Mesodermal cell (in vitro differentiated cells): ENCODE measurements at regions not wholly inside any gene's neighbourhood (a gene's known extent, or its start where the extent isn't known, plus 50 kb on each side); places are given as distances from the start of the nearest gene placed in this dataset.

Source experiments
- H3K27ac ChIP-seq: 2 replicates; pipeline ENCODE4 v1.7.0; 2013; ENCODE audit warnings: mild to moderate bottlenecking, low read depth, low read length, moderate library complexity; ENCODE audit not compliant: severe bottlenecking
- H3K36me3 ChIP-seq: 2 replicates; pipeline ENCODE4 v1.7.1; 2013; ENCODE audit warnings: mild to moderate bottlenecking, low read length, moderate library complexity; ENCODE audit not compliant: control insufficient read depth, insufficient read depth
- H3K4me1 ChIP-seq: one replicate; pipeline ENCODE4 v1.7.1; 2013; ENCODE audit warnings: mild to moderate bottlenecking, low read length; ENCODE audit not compliant: insufficient read depth, control insufficient read depth, poor library complexity, severe bottlenecking
- H3K4me3 ChIP-seq: 2 replicates; pipeline ENCODE4 v1.7.0; 2013; ENCODE audit warnings: low read length, control low read depth, mild to moderate bottlenecking; ENCODE audit not compliant: insufficient read depth, poor library complexity, severe bottlenecking; ENCODE audit errors: extremely low read depth
- H3K9me3 ChIP-seq: 2 replicates; pipeline ENCODE4 v1.7.1; 2013; ENCODE audit warnings: mild to moderate bottlenecking, low read length, moderate library complexity; ENCODE audit not compliant: control insufficient read depth
- WGBS, 2 experiments: methylation state at CpG; one replicate each; pipeline ENCODE4 v1.1.5; 2013; ENCODE audit warnings: missing lambda C conversion rate in 2 of 2; ENCODE audit not compliant: insufficient coverage in 2 of 2; 5-methylcytosine and 5-hydroxymethylcytosine counted together

DNA sequence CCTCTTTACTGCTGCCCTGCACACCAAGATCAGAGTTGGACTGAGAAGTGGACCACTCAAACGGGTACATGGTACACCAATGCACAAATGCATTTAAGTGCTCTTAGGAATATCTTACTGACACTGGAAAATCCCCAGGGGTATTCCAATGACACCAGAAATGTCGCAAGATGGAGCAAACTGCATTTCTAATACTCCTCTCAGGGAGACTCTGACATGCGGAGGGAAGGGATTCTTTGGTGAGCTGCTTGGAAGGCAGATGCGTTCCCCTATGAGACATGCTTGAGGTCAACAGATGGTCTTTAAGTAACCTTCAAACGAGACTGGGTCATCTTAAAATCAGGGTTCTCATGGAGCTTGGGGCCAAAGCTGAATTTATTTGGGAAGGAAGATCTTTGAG, 521.8 kb upstream of the TCF4 start:
- Histone ChIP-seq H3K4me1 (no peaks in the 10 kb centered on the region), H3K4me3 (no peak overlapping the region), H3K27ac (no peak overlapping the region), H3K9me3 (no peaks in the 10 kb centered on the region), H3K36me3 (no peaks in the 10 kb centered on the region)
- WGBS, 2 experiments = 82 to 88% methylated on average over 3 to 4 of the region's 5 CpGs

DNA sequence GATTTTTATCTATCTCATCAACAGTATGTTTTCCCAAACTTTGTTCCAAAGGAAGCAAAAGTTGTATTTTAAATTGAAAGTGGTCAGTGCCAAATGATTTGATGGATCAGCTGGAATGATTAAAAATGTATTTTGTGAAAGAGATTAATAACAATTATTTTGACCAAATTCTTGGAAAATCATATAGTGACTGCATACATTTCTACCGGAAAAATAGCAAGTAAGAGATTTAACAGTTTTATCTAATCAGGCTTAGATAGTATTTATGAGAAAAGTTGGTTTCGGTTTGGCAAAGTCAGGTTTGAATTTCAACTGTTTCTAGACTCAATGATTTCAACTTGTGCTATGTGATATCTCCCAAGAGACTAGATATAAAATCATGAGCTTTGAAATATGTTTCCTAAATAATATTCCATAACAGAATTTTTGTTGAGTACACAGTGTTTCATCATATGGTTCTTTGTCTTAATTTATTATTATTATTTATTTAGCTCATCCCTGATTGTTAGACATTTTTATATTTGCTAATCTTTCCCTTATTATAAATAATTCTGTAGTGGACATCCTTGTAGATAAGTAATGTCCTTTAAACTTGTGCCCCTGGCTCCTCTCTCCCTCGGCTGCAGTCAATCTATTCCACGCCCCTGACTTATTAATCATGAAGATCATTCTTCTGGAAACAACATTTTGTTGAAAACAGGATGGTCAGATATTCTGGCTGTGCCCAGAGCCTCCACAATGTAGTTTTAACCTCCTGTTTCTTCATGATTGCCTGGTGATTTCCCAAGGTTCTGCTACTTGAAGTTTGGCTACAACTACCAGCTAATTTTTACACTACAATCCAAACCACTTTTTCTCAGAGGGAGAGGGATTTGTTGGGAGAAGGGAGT, 520.7 kb upstream of the TCF4 start:
- Histone ChIP-seq H3K9me3 (peaks cover 6% of the 10 kb centered on the region), H3K36me3 (no peaks in the 10 kb centered on the region), H3K27ac (no peak overlapping the region), H3K4me3 (no peak overlapping the region), H3K4me1 (no peaks in the 10 kb centered on the region)
- 100% methylated on average over 1 of the region's 4 CpGs; no CpG with 5 or more reads in 1 of the 2 experiments for whole genome bisulfite sequencing, 2 experiments

- Histone ChIP-seq H3K9me3 (peaks cover 9% of the 10 kb centered on the region), H3K27ac (no peak overlapping the region), H3K4me1 (no peaks in the 10 kb centered on the region), H3K4me3 (no peak overlapping the region), H3K36me3 (no peaks in the 10 kb centered on the region)
- WGBS, 2 experiments = 97 to 100% methylated on average over 3 of the region's 5 CpGs
These were observed 520.0 kb upstream of the TCF4 start for GRCh38 chr18:56107821-56108477.

DNA sequence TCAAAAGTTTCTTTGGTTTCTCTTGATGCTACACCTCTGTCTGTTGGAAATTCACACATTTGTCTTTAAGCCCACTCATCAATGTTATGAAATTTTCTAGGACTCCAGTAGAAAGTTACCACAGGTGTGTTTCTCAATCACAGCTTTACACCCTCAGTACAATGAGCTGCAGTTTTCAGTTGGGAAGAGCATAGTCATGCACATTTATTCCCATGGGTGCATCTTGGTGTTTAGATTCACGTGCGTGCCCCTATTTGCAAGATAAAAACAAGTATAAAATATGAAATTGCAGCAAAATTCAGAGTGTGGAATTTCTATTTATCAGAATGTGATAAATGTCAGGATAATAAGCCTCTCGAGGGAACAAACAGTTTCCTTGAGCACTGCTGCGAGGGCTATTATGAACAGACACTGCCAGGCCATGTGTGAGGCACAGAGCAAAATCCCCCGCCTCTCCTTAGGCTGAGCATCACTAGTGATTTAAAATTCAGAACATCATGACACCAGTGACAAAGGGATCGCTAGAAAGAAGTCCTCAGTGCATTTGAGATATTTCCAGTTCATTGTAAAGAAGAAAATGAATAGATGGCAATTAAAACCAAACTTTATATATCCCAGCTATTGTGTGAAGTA, 512.2 kb upstream of the TCF4 start:
- WGBS, 2 experiments = 85 to 97% methylated on average over 3 of the region's 6 CpGs
- Histone ChIP-seq H3K27ac (no peak overlapping the region), H3K4me3 (no peak overlapping the region), H3K9me3 (peaks cover 9% of the 10 kb centered on the region), H3K36me3 (no peaks in the 10 kb centered on the region), H3K4me1 (no peaks in the 10 kb centered on the region)

- Histone ChIP-seq H3K9me3 (no peaks in the 10 kb centered on the region), H3K4me1 (no peaks in the 10 kb centered on the region), H3K27ac (no peak overlapping the region), H3K36me3 (no peaks in the 10 kb centered on the region), H3K4me3 (no peak overlapping the region)
- WGBS, 2 experiments = 100% methylated on average over 3 of the region's 5 CpGs; no CpG with 5 or more reads in 1 of the 2 experiments
These were observed 509.6 kb upstream of the TCF4 start for GRCh38 chr18:56097621-56098020.

- WGBS, 2 experiments = 87 to 93% methylated on average over 3 to 4 of the region's 4 CpGs
- Histone ChIP-seq H3K4me3 (no peak overlapping the region), H3K4me1 (no peaks in the 10 kb centered on the region), H3K9me3 (no peaks in the 10 kb centered on the region), H3K27ac (no peak overlapping the region), H3K36me3 (no peaks in the 10 kb centered on the region)
These were observed 508.9 kb upstream of the TCF4 start for GRCh38 chr18:56096861-56097260.

DNA sequence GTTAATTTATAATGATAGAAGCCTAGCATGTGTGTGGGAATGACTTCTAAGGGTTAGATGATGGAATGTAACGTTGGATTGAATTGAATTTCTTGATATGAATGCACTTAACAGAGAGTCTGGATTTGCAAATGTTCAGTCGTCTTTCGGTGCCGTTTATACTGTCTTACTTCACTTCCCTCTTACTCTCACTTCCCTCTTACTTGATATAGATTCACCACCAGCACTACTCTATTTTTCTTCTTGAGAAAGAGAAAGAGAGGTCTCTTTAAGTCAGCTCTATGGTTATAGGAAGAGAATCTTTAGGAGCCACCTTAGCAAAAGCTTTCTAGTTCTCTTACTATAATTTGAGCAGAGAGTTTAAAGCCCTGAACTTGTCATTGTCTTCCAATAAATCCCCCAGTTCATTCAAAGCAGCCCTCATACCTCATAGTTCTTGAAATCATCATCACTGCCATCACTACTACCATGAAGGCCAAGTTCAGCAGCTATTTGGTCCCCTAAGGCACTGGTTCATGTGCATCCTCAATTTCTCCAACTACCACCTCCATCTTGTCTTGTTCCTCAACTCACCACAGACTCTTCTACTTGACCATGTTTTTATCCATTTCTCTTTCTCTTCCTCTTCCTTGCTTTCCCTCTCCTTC, 501.7 kb upstream of the TCF4 start:
- Histone ChIP-seq H3K4me1 (no peaks in the 10 kb centered on the region), H3K27ac (no peak overlapping the region), H3K9me3 (no peaks in the 10 kb centered on the region), H3K36me3 (no peaks in the 10 kb centered on the region), H3K4me3 (no peak overlapping the region)
- 80 to 82% methylated on average over 1 to 2 of the region's 4 CpGs for WGBS, 2 experiments

DNA sequence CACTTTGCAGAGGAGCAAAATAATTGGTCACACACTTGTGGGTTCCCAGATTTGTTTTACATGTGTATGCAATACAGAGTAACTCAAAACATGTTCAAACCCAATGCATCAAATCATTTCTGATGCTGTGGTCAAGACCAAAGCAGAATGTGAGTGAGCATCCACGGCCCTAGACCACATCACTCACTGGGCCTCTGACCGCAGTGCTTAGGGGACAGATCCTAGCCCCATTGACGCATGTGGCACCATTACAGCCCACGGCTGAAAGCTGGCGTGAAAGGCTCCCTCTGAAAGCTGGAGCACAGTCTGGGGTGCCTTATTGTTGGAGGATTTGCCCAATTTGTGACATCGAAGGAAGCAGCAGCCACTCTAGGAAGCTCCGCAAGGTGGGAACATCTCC, 498.8 kb upstream of the TCF4 start:
- WGBS, 2 experiments = 92 to 93% methylated on average over 2 to 5 of the region's 7 CpGs
- H3K4me1 ChIP-seq = peaks cover 6% of the 10 kb centered on the region
- no peak overlapping the region for H3K27ac ChIP-seq
- H3K4me3 ChIP-seq = no peak overlapping the region
- H3K36me3 ChIP-seq = no peaks in the 10 kb centered on the region
- no peaks in the 10 kb centered on the region for H3K9me3 ChIP-seq

- Histone ChIP-seq H3K27ac (no peak overlapping the region), H3K4me3 (no peak overlapping the region), H3K4me1 (peaks cover 6% of the 10 kb centered on the region), H3K36me3 (no peaks in the 10 kb centered on the region), H3K9me3 (no peaks in the 10 kb centered on the region)
- 89 to 100% methylated on average over 1 to 2 of the region's 4 CpGs for WGBS, 2 experiments
These were observed 498.2 kb upstream of the TCF4 start for GRCh38 chr18:56086176-56086575.

GRCh38 chr18:56085551-56085950, 497.6 kb upstream of the TCF4 start:
- 81 to 93% methylated on average over 3 to 5 of the region's 5 CpGs for WGBS, 2 experiments
- Histone ChIP-seq H3K9me3 (no peaks in the 10 kb centered on the region), H3K4me1 (peaks cover 6% of the 10 kb centered on the region)

More at GRCh38 chr18:56085551-56085950, 497.6 kb upstream of the TCF4 start:
- no peak overlapping the region for H3K27ac ChIP-seq
- H3K4me3 ChIP-seq = no peak overlapping the region
- H3K36me3 ChIP-seq = no peaks in the 10 kb centered on the region
